ENCODE measurements at regions not wholly inside any gene's neighbourhood (a gene's known extent, or its start where the extent isn't known, plus 50 kb on each side); places are given as distances from the start of the nearest gene placed in this dataset.
A peak's percentile ranks its signal among the peaks of the same experiment; 100 is the strongest.
"Not testable (repeated sequence)": the region's sequence is repeated elsewhere in the genome, so short reads cannot be mapped to it uniquely, and the experiment has no call there.

DNA sequence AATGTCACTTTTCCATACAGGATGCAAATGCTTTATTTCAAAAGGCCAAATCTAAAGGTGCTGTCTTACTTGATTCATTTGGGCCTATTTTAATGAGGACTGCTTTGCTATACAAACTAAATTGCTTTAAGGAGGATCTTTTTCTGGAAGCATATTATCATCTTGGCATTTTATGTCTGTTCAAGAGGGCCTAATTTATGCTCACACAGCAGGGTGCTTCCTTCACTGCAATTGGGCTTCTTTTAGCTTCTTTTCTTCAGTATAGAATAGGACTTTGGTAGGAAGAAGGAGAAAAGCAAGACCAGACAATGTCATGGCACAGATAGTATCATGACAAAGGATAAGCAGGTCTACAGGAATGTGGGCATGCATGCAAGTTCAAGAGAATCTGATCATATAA, 222.4 kb upstream of the ANKRD50 start:
- no peak for DNase-seq

DNA sequence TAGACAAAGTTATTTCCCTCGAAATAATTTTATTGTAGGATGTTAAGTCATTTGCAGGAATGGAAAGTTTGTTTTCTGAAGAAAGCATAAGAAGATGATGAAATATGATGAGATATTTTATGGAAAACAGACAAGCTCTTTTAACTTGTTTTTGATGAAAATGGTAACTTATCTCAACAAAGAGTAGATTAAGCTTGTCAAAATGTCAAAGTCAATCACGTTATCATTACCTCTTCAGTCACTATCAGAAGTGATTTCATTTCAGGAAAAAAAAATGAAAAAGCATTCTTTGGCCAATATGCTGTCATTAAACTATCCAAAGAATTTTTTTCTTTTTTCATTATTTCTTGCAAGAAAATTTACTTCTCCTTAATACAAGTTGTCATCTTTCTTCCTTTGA, 221.0 kb upstream of the ANKRD50 start:
- no peak for DNase-seq

DNA sequence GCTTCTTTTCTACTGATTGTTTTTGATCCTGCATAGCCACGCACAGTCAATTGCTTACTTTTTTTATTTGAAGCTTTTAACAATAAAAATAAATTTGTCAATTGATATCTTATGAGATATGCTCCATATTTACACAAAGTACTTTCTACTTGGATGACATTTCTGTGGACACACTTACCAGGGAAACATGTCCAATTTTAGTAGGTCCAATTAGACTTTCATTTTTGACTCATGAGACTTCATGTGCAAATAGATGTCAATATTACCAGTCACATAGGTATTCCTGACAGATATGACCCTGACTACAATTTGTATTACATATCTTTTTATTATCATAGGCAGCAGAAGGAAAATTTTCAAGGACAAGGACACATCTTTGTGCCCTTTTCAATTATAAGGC, 219.9 kb upstream of the ANKRD50 start:
- DNase-seq: no peak

DNA sequence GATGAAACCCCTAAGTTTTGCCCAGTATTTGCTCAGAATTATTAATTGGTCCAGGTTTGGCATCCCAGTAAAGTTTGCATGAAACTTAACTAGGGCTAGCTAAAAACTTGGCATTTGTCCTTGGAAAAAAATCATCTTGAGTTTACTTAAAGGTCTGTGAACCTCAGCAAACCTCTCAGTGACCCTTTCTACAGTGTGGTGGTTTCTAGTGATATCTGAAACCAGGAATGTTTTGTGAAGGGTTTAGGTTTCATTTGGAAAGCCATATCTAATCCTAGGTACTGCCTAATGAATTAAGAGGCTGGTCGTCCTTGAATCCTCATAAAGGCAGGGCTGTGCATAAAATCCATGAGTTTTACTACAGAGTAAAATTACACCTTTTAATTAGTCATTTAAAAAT, 218.5 kb upstream of the ANKRD50 start:
- DNase-seq: peak; percentile 34

DNA sequence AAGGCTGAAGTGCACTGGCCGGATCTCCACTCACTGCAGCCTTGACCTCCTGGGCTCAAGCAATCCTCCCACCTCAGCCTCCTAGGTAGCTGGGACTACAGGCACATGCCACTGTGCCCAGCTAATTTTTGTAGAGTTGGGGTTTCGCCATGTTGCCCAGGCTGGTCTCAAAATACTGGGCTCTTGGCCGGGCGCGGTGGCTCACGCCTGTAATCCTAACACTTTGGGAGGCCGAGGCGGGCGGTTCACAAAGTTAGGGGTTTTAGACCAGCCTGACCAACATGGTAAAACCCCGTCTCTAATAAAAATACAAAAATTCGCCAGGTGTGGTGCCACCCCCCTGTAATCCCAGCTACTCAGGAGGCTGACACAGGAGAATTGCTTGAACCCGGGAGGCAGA, 210.2 kb upstream of the ANKRD50 start:
- not testable (repeated sequence) for DNase-seq

DNA sequence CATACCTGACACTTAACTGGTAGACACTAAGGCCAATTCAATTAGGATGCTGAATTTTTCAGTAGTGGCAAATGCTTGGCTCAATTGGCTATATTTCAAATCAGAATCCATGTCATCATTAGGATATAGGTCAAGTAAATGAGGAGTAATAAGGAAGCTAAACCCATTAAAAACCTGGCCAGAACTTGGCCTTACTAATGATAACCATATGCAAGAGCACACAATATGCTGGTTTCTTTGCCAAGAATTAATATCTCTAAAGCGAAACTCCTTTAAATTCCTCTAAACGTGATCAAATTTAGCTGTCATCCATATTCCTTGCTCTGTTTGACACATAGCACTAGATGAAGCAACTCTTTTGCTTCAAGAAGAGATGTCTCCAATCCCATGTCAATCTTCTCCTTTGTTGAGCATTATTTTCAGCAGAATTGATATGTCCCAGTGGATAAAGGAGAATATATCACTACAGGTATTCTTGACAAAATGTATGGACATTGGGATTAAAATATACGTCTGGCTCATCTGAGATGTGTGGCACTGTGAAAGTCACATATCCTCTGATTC, 206.1 kb upstream of the ANKRD50 start:
- DNase-seq: no peak

DNA sequence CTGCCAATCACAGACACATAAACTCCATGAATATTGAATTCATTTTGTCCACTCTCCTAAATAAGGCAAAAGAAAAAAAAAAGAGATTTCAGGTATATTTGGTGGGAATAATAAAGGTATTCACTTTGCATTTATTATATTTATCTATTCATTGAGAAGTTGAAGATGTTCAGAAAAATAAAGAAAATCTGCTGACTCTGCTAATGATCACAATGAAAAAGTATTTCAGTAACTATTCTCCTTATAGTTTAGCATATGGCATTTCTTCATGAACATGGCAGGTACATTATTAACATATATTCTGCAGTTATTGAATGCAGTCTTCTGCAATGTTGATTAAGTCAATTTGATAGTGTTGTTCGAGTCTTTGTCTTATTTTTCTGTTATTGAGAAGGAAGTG, 202.5 kb upstream of the ANKRD50 start:
- no peak for DNase-seq

DNA sequence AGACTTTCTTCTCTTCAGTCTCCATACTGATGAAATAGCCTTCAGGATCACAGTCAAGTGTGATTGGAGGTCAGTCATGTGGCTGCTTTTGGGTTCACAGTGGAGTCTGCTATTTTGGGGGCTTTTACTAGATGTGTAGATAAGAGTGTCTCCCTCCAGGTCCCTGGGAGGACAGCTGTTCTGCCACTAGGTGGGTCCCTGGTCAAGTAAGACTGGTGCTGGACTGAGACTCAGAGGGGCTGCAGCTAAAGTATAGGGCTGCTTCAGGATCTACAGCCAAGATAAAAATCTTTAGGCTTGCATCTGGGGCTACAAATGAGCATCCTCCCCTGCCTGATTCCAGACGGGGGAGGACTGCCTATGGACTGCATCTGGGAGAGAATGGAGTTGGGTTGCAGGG, 200.7 kb upstream of the ANKRD50 start:
- no peak for DNase-seq

DNA sequence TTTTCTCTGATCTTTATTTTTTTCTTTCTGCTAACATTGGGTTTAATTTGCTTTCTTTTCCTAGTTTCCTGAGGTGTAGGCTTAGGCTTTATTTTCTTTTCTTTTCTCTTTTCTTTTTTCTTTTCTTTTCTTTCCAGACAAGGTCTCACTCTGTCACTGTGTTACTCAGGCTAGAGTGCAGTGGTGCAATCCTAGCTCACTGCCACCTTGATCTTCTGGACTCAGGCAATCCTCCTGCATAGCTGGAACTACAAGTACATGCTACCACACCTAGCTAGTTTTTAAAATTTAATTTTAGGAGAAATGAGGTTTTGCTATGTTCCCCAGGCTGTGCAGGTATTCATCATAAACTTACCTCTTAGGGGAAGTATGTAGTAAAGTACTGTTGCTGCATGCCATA, 197.8 kb upstream of the ANKRD50 start:
- DNase-seq: no peak

DNA sequence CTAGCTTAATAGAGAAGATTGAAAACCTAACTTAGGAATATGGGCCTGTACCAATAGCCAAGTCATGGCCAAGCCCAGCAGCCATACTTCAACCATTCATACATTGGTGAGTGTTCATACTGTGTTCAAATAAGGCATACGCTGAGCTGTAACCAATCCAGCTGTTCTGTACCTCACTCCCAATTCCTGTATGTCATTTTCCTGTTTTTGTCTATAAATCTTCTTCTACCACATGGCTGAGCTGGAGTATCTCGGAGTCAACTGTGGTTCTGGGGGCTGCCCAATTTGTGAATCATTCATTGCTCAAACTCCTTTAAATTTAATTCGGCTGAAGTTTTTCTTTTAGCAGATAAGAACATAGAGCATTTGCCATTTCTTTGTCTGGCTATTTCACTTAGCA, 195.3 kb upstream of the ANKRD50 start:
- DNase-seq: no peak

DNA sequence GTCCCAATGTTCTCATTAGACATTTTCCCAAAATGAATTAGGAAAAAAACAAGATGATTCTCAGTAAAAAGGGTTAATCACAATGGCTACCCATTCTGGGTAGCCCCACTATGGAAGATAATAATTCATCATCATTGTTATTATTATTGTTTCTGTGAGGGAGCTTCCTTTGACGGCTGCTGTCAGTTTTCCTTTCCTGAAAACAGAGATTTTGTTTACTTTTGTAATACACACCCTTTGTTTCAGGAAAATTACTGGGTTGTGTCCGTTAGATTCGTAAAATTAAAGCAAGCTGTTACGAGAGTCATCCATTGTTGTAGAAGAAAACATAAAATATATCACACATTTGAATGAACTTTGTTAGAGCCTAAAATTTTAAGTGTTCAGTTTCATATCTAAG, 192.9 kb upstream of the ANKRD50 start:
- no peak for DNase-seq

DNA sequence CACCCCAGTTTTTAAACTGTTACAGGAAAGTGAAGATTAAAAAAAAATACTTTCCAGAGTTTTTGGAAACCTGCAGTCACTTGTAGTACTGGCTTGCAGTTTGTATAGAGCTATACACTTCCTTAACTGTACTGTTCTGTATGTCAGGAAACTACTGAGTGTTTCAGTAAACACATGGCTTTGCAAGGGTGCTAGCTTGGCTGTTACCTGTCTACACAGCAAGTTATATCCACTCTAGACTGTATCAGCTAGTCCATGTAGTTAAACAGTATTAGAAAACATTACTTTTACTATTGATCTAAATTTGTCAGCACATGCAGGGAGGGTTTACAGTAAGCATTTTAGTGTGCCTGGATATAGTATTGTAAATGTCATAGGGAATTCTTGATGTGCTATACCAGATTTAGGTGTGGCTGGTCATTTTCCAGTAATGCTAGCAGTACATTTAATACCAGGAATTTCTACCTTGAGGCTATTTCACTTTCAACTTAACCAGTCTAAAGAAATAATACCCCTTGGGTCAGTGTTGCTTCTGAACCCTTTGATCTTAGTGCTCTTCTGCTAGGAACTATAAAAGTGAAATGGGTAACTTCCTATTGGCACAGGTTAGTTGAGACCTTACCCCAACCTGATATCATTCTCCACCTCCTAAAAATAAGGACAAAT, 192.3 kb upstream of the ANKRD50 start:
- DNase-seq: no peak

DNA sequence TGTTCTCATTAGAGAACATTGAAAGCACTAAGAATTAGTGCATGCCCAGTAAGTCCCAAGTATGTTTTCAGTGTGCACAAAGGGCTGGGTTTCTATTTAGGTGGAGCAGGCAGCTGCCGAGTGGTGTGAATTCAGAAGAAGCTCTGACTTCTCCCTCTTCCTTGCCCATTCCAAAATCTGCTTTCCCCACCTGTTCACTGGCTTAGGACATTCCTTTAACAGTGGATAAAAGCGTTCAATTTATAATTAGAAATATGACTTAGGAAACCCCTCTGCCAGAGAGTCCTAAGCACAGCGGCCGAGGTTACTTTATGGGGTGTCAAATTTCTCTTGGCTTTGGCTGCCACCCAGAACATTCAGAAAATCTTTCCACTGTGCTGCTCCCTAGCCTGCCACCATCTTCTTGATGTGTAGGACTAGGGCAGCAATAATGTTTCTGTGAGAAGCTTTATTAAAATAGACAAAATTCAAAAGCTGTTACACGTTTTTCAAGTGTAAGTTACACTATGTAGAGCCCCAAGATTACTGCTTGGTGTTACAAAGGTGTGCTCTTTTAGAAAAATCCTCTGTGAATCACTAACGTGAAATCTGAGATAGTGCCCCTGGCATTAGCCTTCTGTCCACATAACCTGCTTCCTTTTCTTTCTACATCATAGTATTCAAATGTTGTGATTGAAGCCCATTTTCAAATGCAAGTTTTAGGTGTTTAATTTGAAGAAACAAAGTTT, 191.6 kb upstream of the ANKRD50 start:
- no peak for DNase-seq

DNA sequence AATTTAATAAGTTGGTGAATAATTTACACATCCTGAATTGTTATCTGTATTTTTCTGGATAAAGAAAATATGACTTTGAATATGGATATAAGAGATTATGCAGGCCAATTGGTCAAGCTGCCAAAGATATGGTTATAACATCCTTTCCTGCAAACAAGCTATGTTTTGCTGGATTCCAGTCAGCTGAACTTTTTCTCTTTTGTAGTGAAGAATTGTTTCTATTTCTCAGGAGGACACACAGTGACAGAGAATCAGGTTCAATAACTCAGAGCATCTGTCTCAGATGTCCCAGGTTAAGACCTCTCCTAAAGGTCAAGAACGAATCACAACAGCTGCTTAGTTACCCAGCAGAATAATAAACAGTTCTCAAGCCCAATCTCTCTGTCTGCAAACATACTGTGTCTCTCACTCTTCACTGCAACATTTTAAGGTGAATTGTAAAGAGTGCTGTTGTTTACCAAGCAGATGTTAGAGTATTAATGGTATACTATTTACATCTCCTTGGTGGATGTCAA, 189.5 kb upstream of the ANKRD50 start:
- no peak for DNase-seq

DNA sequence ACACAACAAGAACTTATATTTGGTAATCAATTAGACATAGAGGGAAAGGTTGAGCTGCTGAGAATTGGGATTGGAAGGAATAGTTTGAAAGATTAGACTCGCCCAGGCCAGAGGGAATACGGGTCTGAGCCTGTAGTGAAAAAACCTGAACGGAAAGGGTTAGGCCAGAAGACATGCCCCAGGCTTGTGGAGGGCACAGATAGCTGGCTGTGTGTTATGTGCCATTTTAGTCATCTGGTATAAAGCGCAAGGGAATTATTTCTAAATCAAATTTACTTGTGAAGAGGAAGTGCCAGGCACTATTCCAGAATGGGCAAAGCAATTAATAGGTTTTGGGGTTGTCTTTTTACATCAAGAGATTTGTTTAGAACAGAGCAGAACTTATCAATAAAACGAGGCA, 187.5 kb upstream of the ANKRD50 start:
- DNase-seq: no peak

DNA sequence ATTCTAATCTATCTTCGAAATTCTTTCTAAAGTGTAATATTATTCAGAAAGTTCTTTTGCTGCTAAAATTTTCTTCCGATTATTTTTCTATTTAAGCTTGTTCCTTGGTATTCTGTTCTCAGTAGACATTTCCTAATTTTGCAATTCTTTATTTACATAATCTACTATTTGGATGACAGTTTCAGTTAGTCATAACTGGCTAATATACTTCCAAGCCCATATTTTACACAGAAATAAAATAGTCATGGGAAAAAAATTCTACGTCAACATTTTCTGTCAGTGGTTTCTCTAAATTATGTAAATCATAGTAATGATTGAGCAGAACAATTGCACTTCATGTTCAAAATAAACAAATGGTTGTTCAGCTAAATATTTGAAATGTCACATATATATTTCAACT, 178.0 kb upstream of the ANKRD50 start:
- no peak for DNase-seq

DNA sequence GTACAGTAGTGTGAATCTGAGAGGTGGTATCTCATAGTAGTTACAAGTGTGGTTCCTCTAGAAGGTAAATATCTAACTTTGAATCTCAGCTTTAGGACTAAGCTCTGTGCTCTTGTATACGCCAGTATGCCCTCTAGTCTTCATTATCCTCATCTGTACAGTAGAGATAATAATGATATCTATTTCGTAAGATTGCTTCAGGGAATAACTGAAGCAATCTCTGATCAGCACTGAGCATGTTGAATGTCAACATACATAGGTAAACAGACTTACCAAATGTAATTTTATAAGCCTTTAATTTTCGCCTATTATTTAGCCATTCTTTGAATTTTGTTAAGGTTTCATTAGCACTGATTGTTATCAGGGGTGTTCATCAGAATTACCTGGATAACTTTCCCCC, 175.2 kb upstream of the ANKRD50 start:
- DNase-seq: no peak

DNA sequence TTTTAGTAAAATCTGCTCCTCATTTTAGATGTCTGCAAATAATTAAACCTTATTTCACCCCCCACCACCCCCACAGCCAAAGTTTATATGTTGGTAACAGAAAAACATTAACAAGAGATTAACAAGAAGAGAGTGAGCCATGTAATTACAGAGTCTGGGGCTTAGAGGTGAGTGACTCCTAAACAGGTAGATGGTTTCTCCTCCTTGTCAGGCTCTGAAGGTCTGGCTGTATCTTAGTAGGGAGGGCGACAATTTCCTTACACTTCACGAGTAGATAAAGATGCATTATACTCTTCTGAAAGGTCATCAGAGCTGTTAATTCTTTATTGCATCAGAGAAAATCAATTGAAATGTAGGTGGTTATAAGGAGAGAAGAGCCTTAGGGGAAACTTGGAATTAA, 171.8 kb upstream of the ANKRD50 start:
- DNase-seq: no peak

DNA sequence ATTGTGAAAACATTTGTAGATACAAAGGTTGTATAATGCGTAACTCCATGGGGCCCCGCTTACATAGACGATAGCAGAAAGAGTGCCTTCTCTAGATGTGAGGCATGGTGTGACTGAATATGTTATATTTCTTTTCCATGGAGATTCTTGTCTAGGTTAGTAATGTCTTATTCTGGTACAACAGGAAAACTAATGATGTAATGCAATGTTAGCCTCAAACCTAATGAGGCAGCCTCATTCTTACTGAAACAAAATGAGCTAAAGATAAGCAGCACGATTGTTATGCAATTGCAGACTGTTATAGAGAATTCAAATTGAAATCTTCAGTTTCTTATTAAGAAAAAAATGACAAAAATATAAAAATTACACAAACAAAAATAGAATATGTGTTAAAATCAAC, 171.1 kb upstream of the ANKRD50 start:
- no peak for DNase-seq

DNA sequence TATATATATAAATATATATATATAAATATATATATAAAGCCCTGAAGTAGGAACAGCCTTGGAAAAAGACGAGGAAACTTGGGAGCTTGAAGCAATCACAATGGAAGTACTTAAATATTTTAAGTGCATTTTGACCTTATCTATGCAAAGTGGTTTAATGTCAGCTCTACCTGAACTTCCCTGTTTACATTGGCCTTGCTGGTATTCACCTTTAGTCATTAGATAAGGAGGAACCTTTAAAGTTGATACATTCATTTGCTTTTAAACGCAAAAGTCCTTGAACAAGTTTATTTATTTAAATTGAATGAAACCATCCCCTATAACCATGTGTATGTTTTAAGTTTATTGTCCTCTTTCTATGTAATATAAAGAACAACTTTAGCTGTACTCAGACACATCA, 166.7 kb upstream of the ANKRD50 start:
- DNase-seq: no peak

DNA sequence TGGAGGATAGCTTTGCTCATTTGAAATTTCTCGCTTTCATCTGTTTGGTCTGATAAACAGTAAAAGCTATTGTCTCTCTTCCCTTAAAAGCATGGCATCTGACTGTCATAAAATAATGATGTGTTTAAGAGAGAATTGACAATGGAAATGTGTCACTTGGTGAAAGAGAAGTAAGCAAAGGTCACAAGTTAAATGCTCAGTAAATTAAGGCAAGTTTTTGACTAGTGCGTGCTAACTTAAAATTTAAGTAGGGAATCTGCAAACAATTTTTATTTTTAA, 161.6 kb upstream of the ANKRD50 start:
- no peak for DNase-seq

DNA sequence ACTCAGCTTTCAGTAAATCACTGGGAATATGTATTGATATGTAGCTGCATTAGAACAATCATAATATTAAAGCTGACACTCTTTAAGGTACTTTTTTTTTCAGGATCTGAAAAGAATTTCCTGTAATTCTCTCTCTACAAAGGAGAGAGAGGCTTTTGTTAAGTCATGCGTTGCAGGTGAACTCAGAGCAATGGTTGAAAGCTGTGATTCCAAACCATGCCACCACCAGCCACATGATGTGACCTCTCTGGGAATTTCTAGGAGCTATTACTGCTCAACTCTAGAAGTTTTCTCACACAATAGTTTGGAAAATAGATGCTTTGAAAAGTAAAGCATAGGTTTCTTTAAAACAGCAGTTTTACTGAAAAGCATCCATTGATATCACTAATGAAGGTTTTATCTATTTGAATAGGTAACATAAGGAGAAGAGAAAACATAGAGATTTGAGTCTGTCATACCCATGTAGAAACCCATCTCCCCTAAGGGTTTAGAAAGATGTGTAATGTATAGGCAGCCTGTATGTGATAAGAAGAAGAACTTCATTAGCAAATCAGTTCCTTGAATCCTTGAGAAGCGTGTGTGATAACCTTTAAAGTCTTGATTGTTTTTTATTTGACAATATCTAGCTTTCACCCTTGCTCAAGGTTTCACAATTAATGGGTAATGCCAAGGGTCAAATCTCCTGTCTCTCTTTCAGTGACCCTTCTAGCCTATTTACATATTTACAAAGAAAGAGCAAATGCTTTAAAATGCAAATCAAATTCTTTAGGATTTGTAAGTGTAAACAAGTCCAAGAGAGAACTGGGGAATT, 161.0 kb upstream of the ANKRD50 start:
- DNase-seq: no peak

DNA sequence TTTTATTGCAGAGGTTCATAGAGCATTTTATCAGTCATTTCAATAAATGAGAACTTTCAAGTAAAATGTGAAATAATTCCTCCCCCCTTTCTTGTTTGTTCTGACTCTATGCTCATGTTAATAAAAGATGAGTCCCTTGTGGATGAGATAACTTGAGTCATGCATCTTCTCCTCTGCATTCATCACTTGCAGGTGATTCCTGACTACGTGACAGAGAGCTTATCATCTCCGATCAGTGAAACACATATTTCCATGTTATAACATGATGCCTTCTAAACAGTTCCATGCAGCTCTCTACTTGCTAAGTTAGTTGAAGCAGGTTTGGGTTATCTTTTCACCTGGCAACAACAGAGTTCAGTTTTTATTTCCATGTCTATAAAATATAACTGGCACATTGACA, 160.1 kb upstream of the ANKRD50 start:
- no peak for DNase-seq

DNA sequence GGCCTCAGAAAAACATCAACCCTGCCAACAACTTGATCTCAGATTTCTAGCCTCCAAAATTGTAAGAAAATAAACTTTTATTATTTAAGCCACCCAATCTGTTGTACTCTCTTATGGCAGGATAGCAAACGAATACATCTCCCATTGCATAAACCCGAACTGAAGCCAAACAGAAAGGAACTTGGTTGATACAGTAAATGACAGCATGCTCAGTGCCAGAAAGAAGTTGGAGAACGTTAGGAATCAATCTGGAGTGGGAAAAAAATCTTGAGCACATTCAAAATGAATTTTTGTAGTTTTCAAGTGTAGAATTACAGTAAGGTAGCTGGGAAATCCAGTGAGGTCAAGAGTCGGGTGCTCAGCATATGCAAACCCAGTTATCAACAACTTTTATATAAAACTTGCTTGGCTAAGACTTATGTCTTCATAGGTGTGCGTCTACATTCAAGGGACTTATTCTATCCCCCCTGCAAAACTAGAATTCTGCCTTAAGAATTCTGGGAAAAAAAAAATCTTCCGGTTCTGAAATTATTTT, 157.5 kb upstream of the ANKRD50 start:
- DNase-seq: no peak

All from amniotic stem cell (primary cell).